Spleen (tissue), 7 donors: ENCODE measurements at regions not wholly inside any gene's neighbourhood (a gene's known extent, or its start where the extent isn't known, plus 50 kb on each side); places are given as distances from the start of the nearest gene placed in this dataset.

Source experiments
- CTCF ChIP-seq, 11 experiments: fragments of 200-600 bp in 7 of 11; fragments of 450-650 bp in 4 of 11; sonication (generic) in 4 of 11; IDR thresholded peaks in 8 of 11; conservative IDR thresholded peaks in 3 of 11; 1 replicate in 7 of 11; 2 replicates in 4 of 11; pipeline versions ENCODE4 v1.4.0 to v1.8.0; 2016 to 2021; ENCODE audit warnings: antibody characterized with exemption in 11 of 11, inconsistent platforms in 4 of 11, mild to moderate bottlenecking in 1 of 11
- POLR2A ChIP-seq, 3 donors: fragments of 450-650 bp; IDR thresholded peaks; one replicate each; pipeline ENCODE4 v1.5.1; 2017; ENCODE audit warnings: antibody characterized with exemption in 3 of 3, mild to moderate bottlenecking in 1 of 3
- POLR2AphosphoS5 ChIP-seq, 3 donors: sonication (generic); formaldehyde crosslinking; IDR thresholded peaks; one replicate each; pipeline ENCODE4 v1.5.1; 2017; ENCODE audit warnings: antibody characterized with exemption in 3 of 3
- donor health status: DM: no; HTN: no; CAD: no; lungs with moderate emphysema.
- donor health status: DM: no; HTN: no; CAD: no.
- donor health status: DM: no; HTN: no; CAD: no.

GRCh38 chr2:217189747-217190146 is 329.9 kb upstream of the TNP1 start:
- no peak for TF ChIP-seq POLR2A (IDR thresholded peaks at IDR 0.05)
- no peak for TF ChIP-seq CTCF (IDR thresholded peaks at IDR 0.05 in 8 of 11, conservative IDR thresholded peaks at IDR 0.05 in 3 of 11)
- no peak for TF ChIP-seq POLR2AphosphoS5 (IDR thresholded peaks at IDR 0.05)
